IMR-90 (cell line): ENCODE measurements at regions not wholly inside any gene's neighbourhood (a gene's known extent, or its start where the extent isn't known, plus 50 kb on each side); places are given as distances from the start of the nearest gene placed in this dataset.

Experiments
- ATAC-seq: fragments of 200-7000 bp; cut with Tn5 transposase; 2 replicates; pipeline ENCODE4 v1.9.1; 2020; ENCODE audit warnings: low read depth, mild to moderate bottlenecking, moderate library complexity
- BruUV-seq: library from RNA; stranded (reverse); fragments of 400-500 nt; replicated peaks from 2 replicates; lab custom pipeline; 2021; lab: Mats Ljungman, UMichigan
- CTCF ChIA-PET: fragments of 300-600 bp; formaldehyde crosslinking; extraction: SDS; loops from one replicate; lab custom pipeline; 2021; ENCODE audit warnings: antibody characterized with exemption; lab: Yijun Ruan, JAX
- POLR2A ChIA-PET: fragments of 300-600 bp; sonication (Branson Sonifier 250); formaldehyde crosslinking; loops from one replicate; lab custom pipeline; 2022; ENCODE audit warnings: antibody characterized with exemption; ENCODE audit not compliant: unreplicated experiment; lab: Charles Lee
- DNase-seq: peaks from one replicate; pipeline ENCODE4 v3.0.0; 2013
- H2AFZ ChIP-seq: replicated peaks from 2 replicates; pipeline ENCODE3; 2013; ENCODE audit warnings: low read length, mild to moderate bottlenecking; ENCODE audit not compliant: poor library complexity
- H2AK5ac ChIP-seq: 2 replicates; pipeline ENCODE4 v1.6.1; 2013; ENCODE audit warnings: low read depth, low read length, inconsistent platforms
- H2AK9ac ChIP-seq: replicated peaks from 2 replicates; pipeline ENCODE3; 2013; ENCODE audit warnings: mild to moderate bottlenecking, low read depth, low read length, moderate library complexity; ENCODE audit not compliant: poor library complexity
- H2BK120ac ChIP-seq: 2 replicates; pipeline ENCODE4 v1.6.1; 2013; ENCODE audit warnings: low read depth, low read length, inconsistent platforms
- H2BK15ac ChIP-seq: 3 replicates; pipeline ENCODE4 v1.6.1; 2013; ENCODE audit warnings: low read depth, low read length, inconsistent platforms
- H2BK20ac ChIP-seq: 2 replicates; pipeline ENCODE4 v1.6.1; 2013; ENCODE audit warnings: low read depth, mild to moderate bottlenecking, inconsistent platforms, low read length, moderate library complexity
- H2BK5ac ChIP-seq: 2 replicates; pipeline ENCODE4 v1.6.1; 2013; ENCODE audit warnings: mild to moderate bottlenecking, low read depth, low read length, inconsistent platforms; ENCODE audit not compliant: poor library complexity, severe bottlenecking
- H3K14ac ChIP-seq: replicated peaks from 2 replicates; pipeline ENCODE4 v1.6.1; 2013; ENCODE audit warnings: low read depth, low read length, inconsistent platforms
- H3K18ac ChIP-seq: 2 replicates; pipeline ENCODE4 v1.6.1; 2013; ENCODE audit warnings: low read depth, low read length, control low read depth
- H3K23ac ChIP-seq: 2 replicates; pipeline ENCODE4 v1.6.1; 2013; ENCODE audit warnings: low read depth, low read length, inconsistent platforms
- H3K27ac ChIP-seq: 2 replicates; pipeline ENCODE4 v1.5.1; 2013; ENCODE audit warnings: mild to moderate bottlenecking, control low read depth, low read length; ENCODE audit not compliant: insufficient read depth
- H3K27me3 ChIP-seq: 2 replicates; pipeline ENCODE4 v1.6.1; 2013; ENCODE audit warnings: low read length; ENCODE audit not compliant: control insufficient read depth, insufficient read depth
- H3K36me3 ChIP-seq: 2 replicates; pipeline ENCODE4 v1.6.1; 2013; ENCODE audit warnings: low read length, mixed read lengths; ENCODE audit not compliant: control insufficient read depth, insufficient read depth
- H3K4ac ChIP-seq: 2 replicates; pipeline ENCODE4 v1.6.1; 2013; ENCODE audit warnings: low read depth, low read length, inconsistent platforms
- H3K4me1 ChIP-seq: 2 replicates; pipeline ENCODE4 v1.6.1; 2013; ENCODE audit warnings: low read length, mixed read lengths; ENCODE audit not compliant: control insufficient read depth, insufficient read depth
- H3K4me2 ChIP-seq: 2 replicates; pipeline ENCODE4 v1.6.1; 2013; ENCODE audit warnings: low read depth, mild to moderate bottlenecking, control low read depth, low read length, moderate library complexity
- H3K4me3 ChIP-seq: 2 replicates; pipeline ENCODE4 v1.5.1; 2013; ENCODE audit warnings: low read depth, mild to moderate bottlenecking, control low read depth, low read length, moderate library complexity; ENCODE audit not compliant: insufficient read depth
- H3K56ac ChIP-seq: 2 replicates; pipeline ENCODE4 v1.6.1; 2013; ENCODE audit warnings: low read length, inconsistent platforms; ENCODE audit not compliant: insufficient read depth; ENCODE audit errors: extremely low read depth
- H3K79me1 ChIP-seq, 2 experiments: 2 replicates each; pipeline ENCODE4 v1.6.1; 2013; ENCODE audit warnings: low read length in 2 of 2, inconsistent platforms in 1 of 2, low read depth in 1 of 2
- H3K9ac ChIP-seq: 2 replicates; pipeline ENCODE4 v1.6.1; 2013; ENCODE audit warnings: low read depth, low read length, control low read depth
- H3K9me1 ChIP-seq: 2 replicates; pipeline ENCODE4 v1.6.1; 2013; ENCODE audit warnings: low read length, inconsistent platforms; ENCODE audit not compliant: insufficient read depth
- H3K9me3 ChIP-seq: 2 replicates; pipeline ENCODE4 v1.6.1; 2013; ENCODE audit warnings: low read length; ENCODE audit not compliant: control insufficient read depth, insufficient read depth
- H4K20me1 ChIP-seq: 2 replicates; pipeline ENCODE4 v1.6.1; 2013; ENCODE audit warnings: low read length, inconsistent platforms; ENCODE audit not compliant: insufficient read depth
- H4K5ac ChIP-seq: 2 replicates; pipeline ENCODE4 v1.6.1; 2013; ENCODE audit warnings: mild to moderate bottlenecking, low read depth, low read length, control low read depth
- H4K8ac ChIP-seq, 2 experiments: 2 replicates each; pipeline ENCODE4 v1.6.1; 2013; ENCODE audit warnings: low read depth in 2 of 2, low read length in 2 of 2, control low read depth in 1 of 2, inconsistent platforms in 1 of 2
- H4K91ac ChIP-seq: 2 replicates; pipeline ENCODE4 v1.6.1; 2013; ENCODE audit warnings: low read depth, low read length, inconsistent platforms; ENCODE audit not compliant: insufficient read depth
- RFX5 ChIP-seq: IDR thresholded peaks from 2 replicates; pipeline ENCODE4 v1.8.0; 2012; ENCODE audit warnings: low read depth, mild to moderate bottlenecking, low read length, moderate library complexity
- WGBS, 2 experiments: methylation state at CpG; one replicate each; pipeline versions ENCODE4 v1.1.5 to v1.1.7; 2013; ENCODE audit warnings: missing lambda C conversion rate in 2 of 2; ENCODE audit not compliant: insufficient read length in 1 of 2; ENCODE audit errors: extremely low coverage in 2 of 2; 5-methylcytosine and 5-hydroxymethylcytosine counted together
- dilution Hi-C: fragments of 300-500 bp; cut with HindIII; formaldehyde crosslinking; loops from one replicate; pipeline ENCODE4 v1.14.3; 2018; ENCODE audit warnings: low sequenced_read_pairs; ENCODE audit not compliant: unreplicated experiment
- in situ Hi-C: fragments of 300-500 bp; cut with MboI; formaldehyde crosslinking; loops from 3 replicates; pipeline ENCODE4 v1.14.3; 2019; ENCODE audit warnings: low sequenced_read_pairs, inconsistent platforms, mixed read lengths
- intact Hi-C: fragments of 100-400 bp; cut with micrococcal nuclease; formaldehyde crosslinking; loops from 2 replicates; pipeline ENCODE4 v1.10.0; 2022

DNA sequence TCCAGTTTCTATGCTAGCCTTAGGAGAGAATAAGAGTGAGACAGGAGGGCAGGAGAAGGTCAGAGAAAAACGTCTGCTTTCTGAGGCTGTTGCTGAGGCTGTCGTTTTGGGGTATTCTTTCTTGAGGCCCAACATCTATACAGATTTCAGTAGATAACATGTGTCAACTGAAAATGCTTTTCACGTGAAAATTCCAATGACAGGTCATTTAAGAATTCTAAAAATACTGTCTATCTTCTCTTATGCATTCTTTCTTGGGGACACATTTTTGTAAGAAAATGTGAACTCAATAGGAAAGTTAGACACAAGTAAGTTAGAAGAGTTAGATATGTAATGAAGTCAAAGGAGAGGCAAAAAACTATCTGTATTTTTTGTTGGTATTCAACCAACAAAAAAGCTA, 150.8 kb downstream of the TGFB2 start:
- POLR2A ChIA-PET: no interaction called here
- no TSS peak for BruUV-seq
- dilution Hi-C loops: no loop called here
- in situ Hi-C loops: no loop called here
- H3K18ac ChIP-seq: peak overlapping the region; percentile 84; the same call in 1 of the 2 replicates
- H4K5ac ChIP-seq: peak overlapping the region; percentile 65; the same call in 1 of the 2 replicates
- CTCF ChIA-PET: no interaction called here
- peak overlapping the region; percentile 45; the same call in 1 of the 2 replicates for H3K56ac ChIP-seq
- peaks cover 5% of the 10 kb centered on the region for H3K4me1 ChIP-seq
- peak overlapping the region; percentile 68; the same call in 2 of the 3 replicates for H2BK15ac ChIP-seq
- no CpG with 5 or more reads among the region's 3 CpGs for WGBS, 2 experiments
- no peak overlapping the region for H3K27ac ChIP-seq
- H3K36me3 ChIP-seq: no peaks in the 10 kb centered on the region
- intact Hi-C loops: loop anchor here (5.0 to 10.0 kb wide), 2 partner anchors 179 to 676 kb away; partner anchors contain the start of gene LYPLAL1
- no peaks in the 10 kb centered on the region for H3K79me1 ChIP-seq
- H3K4me2 ChIP-seq: no peak overlapping the region
- no peak overlapping the region for H2AK9ac ChIP-seq
- ATAC-seq (no peak), DNase-seq (no peak)
- H4K91ac ChIP-seq: peak overlapping the region; percentile 69
- H2AK5ac ChIP-seq: peak overlapping the region; percentile 73; the same call in 1 of the 2 replicates
- H3K27me3 ChIP-seq: no peaks in the 10 kb centered on the region
- H3K4ac ChIP-seq: peak overlapping the region; percentile 89
- no peak for TF ChIP-seq RFX5
- H3K9me3 ChIP-seq: no peaks in the 10 kb centered on the region
- H3K9ac ChIP-seq: no peak overlapping the region
- no peak overlapping the region for H2AFZ ChIP-seq
- no peak overlapping the region for H3K4me3 ChIP-seq
- peaks cover 4% of the 10 kb centered on the region for H3K9me1 ChIP-seq
- peak overlapping the region; percentile 29 to 42; a peak in 3 of 4 replicates for H4K8ac ChIP-seq
- no peak overlapping the region for H3K23ac ChIP-seq
- H2BK5ac ChIP-seq: peak overlapping the region; percentile 53
- peak overlapping the region; percentile 93 for H2BK120ac ChIP-seq
- peaks cover 5% of the 10 kb centered on the region; the same call in 1 of the 2 replicates for H4K20me1 ChIP-seq
- H2BK20ac ChIP-seq: peak overlapping the region; percentile 98
- H3K14ac ChIP-seq: no peak overlapping the region; the same call in 1 of the 2 replicates
